Stimulated activated CD4-positive, alpha-beta T cell treated with anti-CD3 and anti-CD28 coated beads, Interleukin-4, amount 100 ng/mL, for 4 hours (primary cell): ENCODE measurements at regions not wholly inside any gene's neighbourhood (a gene's known extent, or its start where the extent isn't known, plus 50 kb on each side); places are given as distances from the start of the nearest gene placed in this dataset.

Source experiments
- DNase-seq, 2 experiments: peaks; one replicate each; pipeline ENCODE4 v3.0.0-alpha.2; 2020

GRCh38 chr9:8262625-8263622, 463.3 kb upstream of the DMAC1 start:
- DNase-seq: no peak

GRCh38 chr9:8261737-8262136, 462.2 kb upstream of the DMAC1 start:
- no peak for DNase-seq

GRCh38 chr9:8259028-8259427, 459.4 kb upstream of the DMAC1 start:
- DNase-seq: no peak

- no peak for DNase-seq
Observed at GRCh38 chr9:8256880-8257279, 457.3 kb upstream of the DMAC1 start.

- no peak for DNase-seq
Observed at GRCh38 chr9:8255850-8256249, 456.3 kb upstream of the DMAC1 start.

- DNase-seq: no peak
Observed at GRCh38 chr9:8254541-8254940, 455.0 kb upstream of the DMAC1 start.

GRCh38 chr9:8252445-8252844, 452.9 kb upstream of the DMAC1 start:
- no peak for DNase-seq

GRCh38 chr9:8251566-8251965, 452.0 kb upstream of the DMAC1 start:
- DNase-seq: no peak

GRCh38 chr9:8244505-8245092, 445.0 kb upstream of the DMAC1 start:
- no peak for DNase-seq

- no peak for DNase-seq
Observed at GRCh38 chr9:8241201-8241600, 441.6 kb upstream of the DMAC1 start.

- no peak for DNase-seq
Observed at GRCh38 chr9:8237096-8237495, 437.5 kb upstream of the DMAC1 start.

GRCh38 chr9:8235489-8235888, 435.9 kb upstream of the DMAC1 start:
- DNase-seq: no peak

GRCh38 chr9:8234316-8234715, 434.7 kb upstream of the DMAC1 start:
- DNase-seq: no peak

- no peak for DNase-seq
Observed at GRCh38 chr9:8232726-8233125, 433.1 kb upstream of the DMAC1 start.

- no peak for DNase-seq
Observed at GRCh38 chr9:8229226-8229625, 429.6 kb upstream of the DMAC1 start.

- no peak for DNase-seq
Observed at GRCh38 chr9:8224381-8224801, 424.8 kb upstream of the DMAC1 start.

GRCh38 chr9:8223861-8224260, 424.3 kb upstream of the DMAC1 start:
- DNase-seq: no peak

GRCh38 chr9:8221462-8221861, 421.9 kb upstream of the DMAC1 start:
- no peak for DNase-seq

- DNase-seq: no peak
Observed at GRCh38 chr9:8208465-8208864, 408.9 kb upstream of the DMAC1 start.

- DNase-seq: no peak
Observed at GRCh38 chr9:8207596-8207995, 408.0 kb upstream of the DMAC1 start.

- no peak for DNase-seq
Observed at GRCh38 chr9:8206720-8207119, 407.1 kb upstream of the DMAC1 start.

GRCh38 chr9:8205576-8205975, 406.0 kb upstream of the DMAC1 start:
- no peak for DNase-seq

- no peak for DNase-seq
Observed at GRCh38 chr9:8189881-8190280, 390.3 kb upstream of the DMAC1 start.

GRCh38 chr9:8188723-8189407, 389.3 kb upstream of the DMAC1 start:
- DNase-seq: no peak
